Kidney (tissue), 13 donors: ENCODE measurements at regions not wholly inside any gene's neighbourhood (a gene's known extent, or its start where the extent isn't known, plus 50 kb on each side); places are given as distances from the start of the nearest gene placed in this dataset.

ENCODE experiments used
- DNase-seq, 5 donors: peaks; one replicate each; pipeline ENCODE4 v3.0.0-alpha.2; 2013 to 2020
- FAIRE-seq: peaks from 2 replicates; lab custom pipeline; 2012; peaks lifted over from hg19 to GRCh38; lab: Jason Lieb, UNC
- H3K27ac ChIP-seq, 2 donors: one replicate each; pipeline ENCODE4 v1.7.0; 2013; ENCODE audit warnings: low read depth in 2 of 2, low read length in 2 of 2, inconsistent platforms in 1 of 2
- H3K27me3 ChIP-seq: one replicate; pipeline ENCODE4 v1.7.1; 2013; ENCODE audit warnings: low read length, inconsistent platforms; ENCODE audit not compliant: control insufficient read depth, insufficient read depth
- H3K36me3 ChIP-seq, 3 donors: one replicate each; pipeline versions ENCODE4 v1.7.0 to v1.7.1; 2013; ENCODE audit warnings: low read length in 3 of 3, control low read depth in 1 of 3, inconsistent platforms in 1 of 3; ENCODE audit not compliant: insufficient read depth in 3 of 3, control insufficient read depth in 2 of 3
- H3K4me1 ChIP-seq, 3 donors: one replicate each; pipeline versions ENCODE4 v1.7.0 to v1.7.1; 2013; ENCODE audit warnings: low read length in 3 of 3, inconsistent platforms in 1 of 3, low read depth in 1 of 3; ENCODE audit not compliant: control insufficient read depth in 2 of 3, insufficient read depth in 2 of 3
- H3K4me3 ChIP-seq, 3 donors: one replicate each; pipeline versions ENCODE4 v1.7.0 to v1.8.1; 2013; ENCODE audit warnings: low read length in 3 of 3, control low read depth in 1 of 3, inconsistent platforms in 1 of 3
- H3K9ac ChIP-seq, 3 donors: one replicate each; pipeline versions ENCODE4 v1.7.0 to v1.7.1; 2013; ENCODE audit warnings: low read length in 3 of 3, control low read depth in 1 of 3, inconsistent platforms in 1 of 3
- H3K9me3 ChIP-seq, 3 donors: one replicate each; pipeline versions ENCODE4 v1.7.0 to v1.7.1; 2013; ENCODE audit warnings: low read length in 3 of 3, control low read depth in 1 of 3, inconsistent platforms in 1 of 3; ENCODE audit not compliant: control insufficient read depth in 2 of 3, insufficient read depth in 1 of 3
- intact Hi-C: fragments of 100-400 bp; cut with DNase I; formaldehyde crosslinking; loops from one replicate; pipeline ENCODE4 v1.11.1; 2022
- TF ChIP-seq, protein P1 (sequence below): IDR thresholded peaks from 3 replicates; pipeline ENCODE4 v1.5.1; 2012; ENCODE audit warnings: mild to moderate bottlenecking, moderate library complexity, borderline replicate concordance; ENCODE audit not compliant: insufficient read depth; ENCODE audit errors: extremely low read depth
- donor health status: control.
- donor health status: control.
- donor health status: control.
- donor health status: control.
- donor health status: control.
- donor health status: DM: yes; HTN: yes; CAD: no.
- donor health status: Normal renal cell carcinoma (clear cell type).

DNA sequence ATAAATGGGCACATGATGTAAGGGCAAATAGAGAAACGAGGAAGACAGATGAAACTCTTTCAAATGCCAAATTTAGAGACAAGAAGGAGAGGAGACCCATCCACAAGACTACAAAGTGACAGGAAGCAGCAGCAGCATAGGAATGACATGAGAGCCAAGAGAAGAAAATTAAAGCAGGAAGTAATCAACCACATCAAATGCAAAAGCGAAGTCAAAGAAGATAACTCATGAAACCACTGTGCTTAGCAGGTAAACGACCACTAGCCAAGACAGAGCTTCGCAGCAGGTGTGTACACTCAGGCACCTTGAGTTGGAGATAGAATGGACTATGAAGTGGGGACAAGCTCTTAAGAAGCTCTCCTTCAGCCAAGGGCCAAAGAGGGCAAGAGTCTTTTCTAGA is 64.1 kb downstream of the KLF12 start:
- intact Hi-C loops: no loop called here

DNA sequence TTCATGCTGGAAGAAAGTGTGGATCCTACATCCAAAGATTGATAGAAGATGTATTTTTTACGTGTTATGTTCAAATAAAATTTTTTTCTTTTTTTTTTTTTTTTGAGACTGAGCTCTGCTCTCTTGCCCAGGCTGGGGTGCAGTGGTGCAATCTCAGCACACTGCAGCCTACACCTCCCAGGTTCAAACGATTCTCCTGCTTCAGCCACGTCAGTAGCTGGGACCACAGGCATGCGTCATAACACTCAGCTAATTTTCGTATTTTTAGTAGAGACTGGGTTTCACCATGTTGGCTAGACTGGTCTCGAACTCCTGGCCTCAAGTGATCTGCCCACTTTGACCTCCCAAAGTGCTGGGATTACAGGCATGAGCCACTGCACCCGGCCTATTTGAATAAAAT is 65.7 kb downstream of the KLF12 start:
- no peak overlapping the region for H3K27ac ChIP-seq
- H3K9me3 ChIP-seq: no peaks in the 10 kb centered on the region
- TF ChIP-seq, protein P1, sequence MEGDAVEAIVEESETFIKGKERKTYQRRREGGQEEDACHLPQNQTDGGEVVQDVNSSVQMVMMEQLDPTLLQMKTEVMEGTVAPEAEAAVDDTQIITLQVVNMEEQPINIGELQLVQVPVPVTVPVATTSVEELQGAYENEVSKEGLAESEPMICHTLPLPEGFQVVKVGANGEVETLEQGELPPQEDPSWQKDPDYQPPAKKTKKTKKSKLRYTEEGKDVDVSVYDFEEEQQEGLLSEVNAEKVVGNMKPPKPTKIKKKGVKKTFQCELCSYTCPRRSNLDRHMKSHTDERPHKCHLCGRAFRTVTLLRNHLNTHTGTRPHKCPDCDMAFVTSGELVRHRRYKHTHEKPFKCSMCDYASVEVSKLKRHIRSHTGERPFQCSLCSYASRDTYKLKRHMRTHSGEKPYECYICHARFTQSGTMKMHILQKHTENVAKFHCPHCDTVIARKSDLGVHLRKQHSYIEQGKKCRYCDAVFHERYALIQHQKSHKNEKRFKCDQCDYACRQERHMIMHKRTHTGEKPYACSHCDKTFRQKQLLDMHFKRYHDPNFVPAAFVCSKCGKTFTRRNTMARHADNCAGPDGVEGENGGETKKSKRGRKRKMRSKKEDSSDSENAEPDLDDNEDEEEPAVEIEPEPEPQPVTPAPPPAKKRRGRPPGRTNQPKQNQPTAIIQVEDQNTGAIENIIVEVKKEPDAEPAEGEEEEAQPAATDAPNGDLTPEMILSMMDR: no peak
- H3K4me1 ChIP-seq: peaks cover 0 to 6% (median 0%) of the 10 kb centered on the region in 3 donors
- H3K27me3 ChIP-seq: no peaks in the 10 kb centered on the region
- H3K4me3 ChIP-seq: no peak overlapping the region
- DNase-seq (no peak), FAIRE-seq (no peak)
- intact Hi-C loops: no loop called here
- H3K9ac ChIP-seq: no peak overlapping the region
- no peaks in the 10 kb centered on the region for H3K36me3 ChIP-seq

More for the DNA sequence above, 64.1 kb downstream of the KLF12 start:
- Histone ChIP-seq H3K9ac (no peak overlapping the region), H3K4me3 (no peak overlapping the region), H3K9me3 (no peaks in the 10 kb centered on the region), H3K27me3 (no peaks in the 10 kb centered on the region), H3K4me1 (peaks cover 0 to 9% (median 0%) of the 10 kb centered on the region in 3 donors), H3K36me3 (no peaks in the 10 kb centered on the region), H3K27ac (no peak overlapping the region)
- DNase-seq: no peak
- TF ChIP-seq, protein P1: no peak
- no peak for FAIRE-seq

DNA sequence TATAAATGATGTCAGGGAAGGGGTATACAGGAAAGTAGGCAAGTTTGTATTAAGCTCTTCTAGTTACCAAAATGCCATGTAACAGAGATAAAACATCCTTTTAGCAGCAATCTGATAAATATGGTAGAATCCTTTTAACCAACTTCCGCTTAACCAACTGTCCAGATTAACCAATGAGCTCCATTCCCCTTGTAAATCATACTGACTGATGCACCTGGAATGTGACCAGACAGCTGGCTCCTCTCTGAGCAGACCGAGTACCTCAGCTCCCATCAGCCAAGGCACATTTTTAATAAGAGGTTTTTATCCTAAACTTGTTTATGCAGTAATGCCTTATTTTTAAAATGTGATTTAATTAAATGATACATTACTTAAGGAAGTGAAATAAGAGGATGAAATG is 66.4 kb downstream of the KLF12 start:
- no peak overlapping the region for H3K9ac ChIP-seq
- no peaks in the 10 kb centered on the region for H3K9me3 ChIP-seq
- no peaks in the 10 kb centered on the region for H3K27me3 ChIP-seq
- intact Hi-C loops: no loop called here
- DNase-seq (no peak), FAIRE-seq (no peak)
- TF ChIP-seq, protein P1: no peak
- H3K27ac ChIP-seq: no peak overlapping the region
- no peak overlapping the region for H3K4me3 ChIP-seq
- H3K4me1 ChIP-seq: peaks cover 0 to 6% (median 0%) of the 10 kb centered on the region in 3 donors
- no peaks in the 10 kb centered on the region for H3K36me3 ChIP-seq

DNA sequence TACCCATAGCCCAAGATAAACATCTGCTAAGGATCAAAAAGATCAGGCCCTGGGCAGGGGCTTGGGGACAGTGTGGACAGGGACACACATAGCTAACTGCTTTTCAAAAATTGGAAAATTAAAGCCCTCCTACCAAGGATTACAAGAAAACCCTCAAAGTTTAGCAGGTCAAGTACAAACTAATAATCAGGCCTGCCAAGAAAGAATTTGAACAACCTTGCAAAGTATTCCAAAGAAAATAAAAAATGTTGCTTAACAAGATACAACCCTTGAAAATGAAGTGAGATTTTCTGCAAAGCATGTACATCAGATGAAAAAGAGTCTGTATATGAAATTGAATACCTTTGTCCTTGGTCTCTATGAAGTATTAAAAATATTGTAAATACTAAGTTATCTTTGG is 67.3 kb downstream of the KLF12 start:
- Histone ChIP-seq H3K9me3 (no peaks in the 10 kb centered on the region), H3K27ac (no peak overlapping the region), H3K4me1 (peaks cover 0 to 7% (median 6%) of the 10 kb centered on the region in 3 donors), H3K4me3 (no peak overlapping the region), H3K27me3 (no peaks in the 10 kb centered on the region), H3K36me3 (no peaks in the 10 kb centered on the region), H3K9ac (no peak overlapping the region)
- FAIRE-seq (peak; percentile 19), DNase-seq (no peak)
- intact Hi-C loops: no loop called here
- TF ChIP-seq, protein P1: no peak
